ENCODE measurements at regions not wholly inside any gene's neighbourhood (a gene's known extent, or its start where the extent isn't known, plus 50 kb on each side); places are given as distances from the start of the nearest gene placed in this dataset.

- TF ChIP-seq POLR2AphosphoS5 (IDR thresholded peaks at IDR 0.05) (no peak), CTCF (IDR thresholded peaks at IDR 0.05) (no peak)
These were observed 1469.6 kb downstream of the PCDH7 start for GRCh38 chr4:32189788-32190187.
